ENCODE measurements at regions not wholly inside any gene's neighbourhood (a gene's known extent, or its start where the extent isn't known, plus 50 kb on each side); places are given as distances from the start of the nearest gene placed in this dataset.

DNA sequence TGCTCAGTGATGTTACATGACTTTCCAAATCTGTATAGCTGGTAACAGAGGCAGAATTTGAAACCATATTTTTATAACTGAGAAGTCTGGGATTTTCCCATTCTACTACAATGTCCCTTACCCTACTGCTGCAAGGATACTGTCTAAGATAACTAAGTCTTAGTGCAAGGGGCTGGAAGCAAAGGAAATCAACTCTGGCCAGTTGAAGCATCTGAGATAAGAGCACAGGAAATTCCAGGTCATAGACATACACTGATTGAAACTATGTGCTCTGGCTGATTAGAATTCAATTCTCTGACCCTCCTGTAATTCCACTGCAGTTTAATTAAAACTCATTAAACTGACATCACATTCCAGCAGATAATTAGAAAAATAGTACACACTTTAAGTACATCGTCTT is 267.7 kb upstream of the C1orf87 start (continued):
- TF ChIP-seq CEBPB (IDR thresholded peaks at IDR 0.05; ENCODE audit: low read depth, low read length) (no peak), EP300 (IDR thresholded peaks at IDR 0.05; ENCODE audit: borderline replicate concordance in 1 of 2, low read depth in 2 of 2, low read length in 2 of 2) (no peak), POLR2A (IDR thresholded peaks at IDR 0.05; ENCODE audit: control extremely low read depth in 1 of 2, low read depth in 2 of 2, low read length in 2 of 2) (no peak), ZNF274 (IDR thresholded peaks at IDR 0.05; ENCODE audit: borderline replicate concordance, extremely low read depth, low read length) (no peak), TAF7 (optimal IDR thresholded peaks at IDR 0.05; ENCODE audit: borderline replicate concordance, low read depth, low read length) (no peak), JUND (IDR thresholded peaks at IDR 0.05; ENCODE audit: low read length) (no peak), POU5F1 (IDR thresholded peaks at IDR 0.05; ENCODE audit: low read depth, low read length) (no peak), CBX8 (IDR thresholded peaks at IDR 0.05; ENCODE audit: borderline replicate concordance, low read depth, low read length) (no peak), TCF12 (IDR thresholded peaks at IDR 0.05; ENCODE audit: low read depth, low read length) (no peak), JUN (IDR thresholded peaks at IDR 0.05; ENCODE audit: low read depth, low read length) (no peak), CHD2 (IDR thresholded peaks at IDR 0.05; ENCODE audit: low read length) (no peak), YY1 (IDR thresholded peaks at IDR 0.05; ENCODE audit: low read depth, low read length) (no peak), BRCA1 (IDR thresholded peaks at IDR 0.05; ENCODE audit: low read depth, low read length) (no peak)
- TF ChIP-seq, protein P1, sequence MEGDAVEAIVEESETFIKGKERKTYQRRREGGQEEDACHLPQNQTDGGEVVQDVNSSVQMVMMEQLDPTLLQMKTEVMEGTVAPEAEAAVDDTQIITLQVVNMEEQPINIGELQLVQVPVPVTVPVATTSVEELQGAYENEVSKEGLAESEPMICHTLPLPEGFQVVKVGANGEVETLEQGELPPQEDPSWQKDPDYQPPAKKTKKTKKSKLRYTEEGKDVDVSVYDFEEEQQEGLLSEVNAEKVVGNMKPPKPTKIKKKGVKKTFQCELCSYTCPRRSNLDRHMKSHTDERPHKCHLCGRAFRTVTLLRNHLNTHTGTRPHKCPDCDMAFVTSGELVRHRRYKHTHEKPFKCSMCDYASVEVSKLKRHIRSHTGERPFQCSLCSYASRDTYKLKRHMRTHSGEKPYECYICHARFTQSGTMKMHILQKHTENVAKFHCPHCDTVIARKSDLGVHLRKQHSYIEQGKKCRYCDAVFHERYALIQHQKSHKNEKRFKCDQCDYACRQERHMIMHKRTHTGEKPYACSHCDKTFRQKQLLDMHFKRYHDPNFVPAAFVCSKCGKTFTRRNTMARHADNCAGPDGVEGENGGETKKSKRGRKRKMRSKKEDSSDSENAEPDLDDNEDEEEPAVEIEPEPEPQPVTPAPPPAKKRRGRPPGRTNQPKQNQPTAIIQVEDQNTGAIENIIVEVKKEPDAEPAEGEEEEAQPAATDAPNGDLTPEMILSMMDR (IDR thresholded peaks at IDR 0.05; ENCODE audit: control extremely low read depth in 1 of 3, insufficient read depth in 1 of 3, low read depth in 1 of 3, low read length in 3 of 3): no peak
